Adrenal gland (tissue), 5 donors: ENCODE measurements at regions not wholly inside any gene's neighbourhood (a gene's known extent, or its start where the extent isn't known, plus 50 kb on each side); places are given as distances from the start of the nearest gene placed in this dataset.

Source experiments
- CTCF ChIP-seq, 6 experiments: fragments of 450-650 bp in 4 of 6; fragments of 200-600 bp in 2 of 6; sonication (generic) in 1 of 6; IDR thresholded peaks; 1 replicate in 5 of 6; 2 replicates in 1 of 6; pipeline versions ENCODE4 v1.5.1 to v1.8.0; 2016 to 2021; ENCODE audit warnings: antibody characterized with exemption in 6 of 6, mild to moderate bottlenecking in 2 of 6, moderate library complexity in 1 of 6
- POLR2A ChIP-seq, 2 donors: fragments of 450-650 bp; IDR thresholded peaks; one replicate each; pipeline ENCODE4 v1.6.1; 2017; ENCODE audit warnings: antibody characterized with exemption in 2 of 2, mild to moderate bottlenecking in 2 of 2, moderate library complexity in 1 of 2
- donor health status: DM: no; HTN: no; CAD: no.

- TF ChIP-seq CTCF (IDR thresholded peaks at IDR 0.05) (no peak), POLR2A (IDR thresholded peaks at IDR 0.05) (no peak)
These were observed 1179.9 kb upstream of the PCDH9 start for GRCh38 chr13:68410007-68410406.
